Loucy (cell line): ENCODE measurements at regions not wholly inside any gene's neighbourhood (a gene's known extent, or its start where the extent isn't known, plus 50 kb on each side); places are given as distances from the start of the nearest gene placed in this dataset.

Experiments used
- H2AFZ ChIP-seq: fragments of 200-600 bp; sonication (generic); 2 replicates; pipeline ENCODE4 v1.6.0; 2016; ENCODE audit warnings: antibody characterized with exemption, mild to moderate bottlenecking, low read length, moderate library complexity
- H3F3A ChIP-seq: fragments of 200-600 bp; 2 replicates; pipeline ENCODE4 v1.6.0; 2016; ENCODE audit warnings: antibody characterized with exemption, low read depth, mild to moderate bottlenecking
- H3K27me3 ChIP-seq: fragments of 200-600 bp; sonication (generic); 2 replicates; pipeline ENCODE4 v1.6.1; 2014; ENCODE audit warnings: low read length, mild to moderate bottlenecking; ENCODE audit not compliant: insufficient read depth, poor library complexity, severe bottlenecking
- H3K36me3 ChIP-seq: fragments of 200-600 bp; sonication (generic); 2 replicates; pipeline ENCODE4 v1.6.1; 2016; ENCODE audit warnings: low read length; ENCODE audit not compliant: insufficient read depth
- H3K4me1 ChIP-seq: fragments of 200-600 bp; sonication (generic); 2 replicates; pipeline ENCODE4 v1.5.1; 2014; ENCODE audit warnings: low read length, mild to moderate bottlenecking; ENCODE audit not compliant: insufficient read depth, poor library complexity, severe bottlenecking
- H3K4me2 ChIP-seq: fragments of 200-600 bp; sonication (generic); 2 replicates; pipeline ENCODE4 v1.6.0; 2014; ENCODE audit warnings: antibody characterized with exemption, low read length, low read depth, mild to moderate bottlenecking; ENCODE audit not compliant: poor library complexity, severe bottlenecking
- H3K4me3 ChIP-seq: fragments of 200-600 bp; sonication (generic); 2 replicates; pipeline ENCODE4 v1.5.1; 2014; ENCODE audit warnings: low read length, mild to moderate bottlenecking, mixed read lengths; ENCODE audit not compliant: poor library complexity, severe bottlenecking
- H3K79me2 ChIP-seq: fragments of 200-600 bp; sonication (generic); 2 replicates; pipeline ENCODE4 v1.6.1; 2014; ENCODE audit warnings: low read length; ENCODE audit not compliant: insufficient read depth
- H3K9ac ChIP-seq: fragments of 200-600 bp; sonication (generic); 2 replicates; pipeline ENCODE4 v1.6.0; 2014; ENCODE audit warnings: mild to moderate bottlenecking, low read depth, low read length, moderate library complexity; ENCODE audit not compliant: poor library complexity, severe bottlenecking
- H3K9me2 ChIP-seq: fragments of 200-600 bp; sonication (generic); replicated peaks from 2 replicates; pipeline ENCODE4 v1.6.1; 2016; ENCODE audit warnings: low read depth, low read length, mixed read lengths
- H3K9me3 ChIP-seq: fragments of 200-600 bp; sonication (generic); 2 replicates; pipeline ENCODE4 v1.6.1; 2014; ENCODE audit warnings: mild to moderate bottlenecking, antibody characterized with exemption, low read length, low read depth; ENCODE audit not compliant: insufficient read depth
- H4K20me1 ChIP-seq: fragments of 200-600 bp; sonication (generic); 2 replicates; pipeline ENCODE4 v1.6.0; 2014; ENCODE audit warnings: antibody characterized with exemption, low read length, mild to moderate bottlenecking; ENCODE audit not compliant: insufficient read depth, poor library complexity, severe bottlenecking
- EZH2phosphoT487 ChIP-seq: fragments of 200-600 bp; IDR thresholded peaks from 2 replicates; pipeline ENCODE4 v1.6.1; 2018; ENCODE audit warnings: antibody characterized with exemption, mild to moderate bottlenecking, moderate library complexity, borderline replicate concordance
- TF ChIP-seq, protein P1 (sequence below): fragments of 200-600 bp; sonication (generic); conservative IDR thresholded peaks from 2 replicates; pipeline ENCODE4 v1.5.1; 2014; ENCODE audit warnings: mild to moderate bottlenecking, antibody characterized with exemption, low read length

DNA sequence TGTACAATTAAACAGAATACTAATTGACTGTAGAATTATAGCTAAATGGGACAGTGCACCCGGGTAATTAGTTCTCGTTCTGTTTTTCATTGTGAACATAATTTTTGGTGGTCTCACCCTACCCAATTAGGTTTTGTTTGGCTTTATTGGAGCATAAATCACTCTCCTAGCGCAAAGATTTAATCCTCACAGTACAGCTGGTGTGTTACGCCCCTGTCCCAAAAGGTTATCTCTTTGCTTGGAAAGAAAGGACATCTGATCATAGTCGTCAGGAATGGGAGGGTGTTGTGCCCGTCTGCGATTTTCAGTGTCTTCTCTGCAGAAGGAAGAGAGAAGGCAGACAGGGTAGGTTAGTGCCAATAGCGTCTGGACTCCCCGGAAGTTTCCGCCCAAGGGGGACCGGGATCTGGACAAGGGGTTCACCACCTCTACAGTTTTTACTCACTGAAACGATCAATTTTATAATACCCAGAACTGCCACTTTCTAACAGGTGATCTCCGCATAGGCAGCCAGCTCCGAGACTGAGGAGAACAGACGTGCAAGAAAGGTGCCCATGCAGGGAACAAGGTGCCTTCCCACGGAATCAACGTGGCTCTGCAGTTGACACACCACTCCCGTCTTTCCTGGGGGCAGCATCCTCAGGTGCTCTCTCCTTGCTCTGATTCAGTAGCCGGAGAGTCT, 617.4 kb upstream of the CDH4 start:
- Histone ChIP-seq H2AFZ (no peak overlapping the region), H3K36me3 (no peaks in the 10 kb centered on the region), H3K79me2 (no peaks in the 10 kb centered on the region), H3K4me3 (no peak overlapping the region), H3K9me2 (no peaks in the 10 kb centered on the region), H3K4me2 (no peak overlapping the region), H3K9ac (no peak overlapping the region), H3F3A (no peaks in the 10 kb centered on the region), H3K27me3 (no peaks in the 10 kb centered on the region), H3K9me3 (no peaks in the 10 kb centered on the region), H3K4me1 (no peaks in the 10 kb centered on the region), H4K20me1 (no peaks in the 10 kb centered on the region)
- TF ChIP-seq, protein P1, sequence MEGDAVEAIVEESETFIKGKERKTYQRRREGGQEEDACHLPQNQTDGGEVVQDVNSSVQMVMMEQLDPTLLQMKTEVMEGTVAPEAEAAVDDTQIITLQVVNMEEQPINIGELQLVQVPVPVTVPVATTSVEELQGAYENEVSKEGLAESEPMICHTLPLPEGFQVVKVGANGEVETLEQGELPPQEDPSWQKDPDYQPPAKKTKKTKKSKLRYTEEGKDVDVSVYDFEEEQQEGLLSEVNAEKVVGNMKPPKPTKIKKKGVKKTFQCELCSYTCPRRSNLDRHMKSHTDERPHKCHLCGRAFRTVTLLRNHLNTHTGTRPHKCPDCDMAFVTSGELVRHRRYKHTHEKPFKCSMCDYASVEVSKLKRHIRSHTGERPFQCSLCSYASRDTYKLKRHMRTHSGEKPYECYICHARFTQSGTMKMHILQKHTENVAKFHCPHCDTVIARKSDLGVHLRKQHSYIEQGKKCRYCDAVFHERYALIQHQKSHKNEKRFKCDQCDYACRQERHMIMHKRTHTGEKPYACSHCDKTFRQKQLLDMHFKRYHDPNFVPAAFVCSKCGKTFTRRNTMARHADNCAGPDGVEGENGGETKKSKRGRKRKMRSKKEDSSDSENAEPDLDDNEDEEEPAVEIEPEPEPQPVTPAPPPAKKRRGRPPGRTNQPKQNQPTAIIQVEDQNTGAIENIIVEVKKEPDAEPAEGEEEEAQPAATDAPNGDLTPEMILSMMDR: no peak
- no peak for TF ChIP-seq EZH2phosphoT487

- Histone ChIP-seq H4K20me1 (no peaks in the 10 kb centered on the region), H3K27me3 (no peaks in the 10 kb centered on the region), H3K79me2 (no peaks in the 10 kb centered on the region), H2AFZ (no peak overlapping the region), H3K4me1 (no peaks in the 10 kb centered on the region), H3K4me2 (no peak overlapping the region), H3K36me3 (no peaks in the 10 kb centered on the region), H3K4me3 (no peak overlapping the region), H3K9ac (no peak overlapping the region), H3K9me3 (no peaks in the 10 kb centered on the region), H3F3A (no peaks in the 10 kb centered on the region), H3K9me2 (no peaks in the 10 kb centered on the region)
- no peak for TF ChIP-seq EZH2phosphoT487
- TF ChIP-seq, protein P1: no peak
Observed at GRCh38 chr20:60636417-60636816, 615.6 kb upstream of the CDH4 start.

DNA sequence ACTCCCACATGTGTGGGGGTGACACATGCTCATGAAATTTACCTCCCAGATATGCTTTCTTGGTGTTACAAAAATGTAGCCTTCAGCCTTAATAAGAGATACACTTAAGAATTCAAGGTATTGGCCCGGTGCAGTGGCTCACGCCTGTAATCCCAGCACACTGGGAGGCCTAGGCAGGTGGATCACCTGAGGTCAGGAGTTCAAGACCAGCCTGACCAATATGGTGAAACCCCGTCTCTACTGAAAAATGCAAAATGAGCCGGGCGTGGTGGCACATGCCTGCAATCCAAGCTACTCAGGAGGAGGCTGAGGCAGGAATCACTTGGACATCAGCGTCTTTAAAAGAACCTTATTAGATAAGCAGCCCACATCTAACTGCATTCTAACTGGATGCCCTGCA, 614.3 kb upstream of the CDH4 start:
- no peak overlapping the region for H3K4me3 ChIP-seq

More for the DNA sequence above, 614.3 kb upstream of the CDH4 start:
- TF ChIP-seq EZH2phosphoT487: no peak
- TF ChIP-seq, protein P1: no peak
- Histone ChIP-seq H2AFZ (no peak overlapping the region), H4K20me1 (no peaks in the 10 kb centered on the region), H3K27me3 (no peaks in the 10 kb centered on the region), H3K9me2 (no peaks in the 10 kb centered on the region), H3K4me2 (no peak overlapping the region), H3F3A (no peaks in the 10 kb centered on the region), H3K9me3 (peaks cover 4% of the 10 kb centered on the region; the same call in 1 of the 2 replicates), H3K4me1 (no peaks in the 10 kb centered on the region), H3K79me2 (no peaks in the 10 kb centered on the region), H3K9ac (no peak overlapping the region), H3K36me3 (no peaks in the 10 kb centered on the region)
